NCI-H1417 (cell line): ENCODE measurements at regions not wholly inside any gene's neighbourhood (a gene's known extent, or its start where the extent isn't known, plus 50 kb on each side); places are given as distances from the start of the nearest gene placed in this dataset.

ENCODE experiments used
- DNase-seq, 3 experiments: peaks; one replicate each; lab custom pipeline; 2025; lab: John Stamatoyannopoulos, UW

DNA sequence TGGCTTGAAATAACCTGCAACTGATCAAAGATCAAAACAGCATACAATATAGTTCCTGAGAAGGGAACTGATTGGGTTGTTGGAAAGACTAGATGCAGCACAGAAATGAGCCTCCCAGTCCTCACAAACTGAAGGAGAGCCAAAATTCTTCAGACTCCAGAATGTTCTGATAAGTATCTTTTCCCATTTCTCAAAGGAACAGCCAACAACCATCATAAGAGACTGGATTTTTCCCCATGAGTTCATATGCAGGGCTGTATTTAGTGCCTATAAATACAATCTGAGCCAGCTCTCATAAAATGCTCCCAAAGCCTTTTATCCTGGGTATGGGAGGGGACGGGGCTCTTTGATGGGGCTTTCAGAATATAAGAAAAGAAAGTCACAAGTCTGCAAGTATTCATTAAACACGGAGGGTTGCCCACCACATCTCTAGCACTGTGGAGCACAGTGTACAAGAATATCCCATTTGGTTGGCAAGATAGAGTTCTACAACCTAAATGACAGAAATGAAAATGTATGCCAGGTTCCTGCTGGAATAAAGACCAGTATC lies 50.7 kb upstream of the LYVE1 start:
- DNase-seq = no peak

DNA sequence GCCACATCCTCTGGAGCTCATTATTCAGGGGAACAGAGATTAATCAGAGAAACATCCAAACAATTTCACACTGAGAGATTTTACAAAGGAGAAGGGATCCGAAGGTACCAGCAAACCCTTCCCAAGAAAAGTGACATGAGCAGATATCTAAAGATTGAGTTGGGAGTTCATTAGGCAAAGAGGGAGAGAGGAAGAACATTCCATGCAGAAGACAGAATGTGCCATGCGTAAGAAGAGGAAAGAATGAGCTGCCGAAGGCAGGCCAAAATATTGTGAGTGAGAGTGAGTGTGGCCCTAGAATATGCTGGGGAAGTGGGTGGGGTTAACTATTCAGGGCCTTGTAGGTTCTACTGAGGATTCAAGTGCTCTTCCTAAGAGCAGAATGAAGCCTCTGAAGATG lies 50.0 kb upstream of the LYVE1 start:
- DNase-seq = no peak
